Coronary artery (tissue), 2 donors: ENCODE measurements at regions not wholly inside any gene's neighbourhood (a gene's known extent, or its start where the extent isn't known, plus 50 kb on each side); places are given as distances from the start of the nearest gene placed in this dataset.

Source experiments
- DNase-seq: peaks from one replicate; pipeline ENCODE4 v3.0.0-alpha.2; 2017; ENCODE audit warnings: low spot score
- H3K27ac ChIP-seq, 2 donors: fragments of 200-600 bp; sonication (generic); one replicate each; pipeline ENCODE4 v1.5.1; 2016 to 2019
- H3K4me3 ChIP-seq: fragments of 200-600 bp; sonication (generic); 2 replicates; pipeline ENCODE4 v1.5.1; 2016; ENCODE audit warnings: mild to moderate bottlenecking, moderate library complexity
- CTCF ChIP-seq: fragments of 200-600 bp; sonication (generic); IDR thresholded peaks from one replicate; pipeline ENCODE4 v1.5.1; 2019; ENCODE audit warnings: antibody characterized with exemption

GRCh38 chr13:67725999-67726398 is 495.9 kb upstream of the PCDH9 start:
- DNase-seq: no peak
- Histone ChIP-seq H3K27ac (no peak overlapping the region), H3K4me3 (no peak overlapping the region)
- no peak for TF ChIP-seq CTCF

GRCh38 chr13:67713571-67713970 is 483.4 kb upstream of the PCDH9 start:
- Histone ChIP-seq H3K27ac (no peak overlapping the region), H3K4me3 (no peak overlapping the region)
- TF ChIP-seq CTCF: no peak
- DNase-seq: no peak

GRCh38 chr13:67696775-67697174 is 466.6 kb upstream of the PCDH9 start:
- no peak for DNase-seq
- no peak for TF ChIP-seq CTCF
- Histone ChIP-seq H3K4me3 (no peak overlapping the region), H3K27ac (no peak overlapping the region)

- H3K4me3 ChIP-seq: no peak overlapping the region
- no peak for DNase-seq
- no peak overlapping the region for H3K27ac ChIP-seq
- no peak for TF ChIP-seq CTCF
These were observed 434.4 kb upstream of the PCDH9 start for GRCh38 chr13:67664502-67664901.

- Histone ChIP-seq H3K27ac (no peak overlapping the region), H3K4me3 (no peak overlapping the region)
- no peak for DNase-seq
- no peak for TF ChIP-seq CTCF
These were observed 432.9 kb upstream of the PCDH9 start for GRCh38 chr13:67662997-67663396.

GRCh38 chr13:67652887-67653286 is 422.8 kb upstream of the PCDH9 start:
- H3K4me3 ChIP-seq: no peak overlapping the region
- no peak for DNase-seq
- H3K27ac ChIP-seq: no peak overlapping the region
- TF ChIP-seq CTCF: no peak

GRCh38 chr13:67651908-67652465 is 421.9 kb upstream of the PCDH9 start:
- TF ChIP-seq CTCF: no peak
- DNase-seq: no peak
- no peak overlapping the region for H3K4me3 ChIP-seq
- H3K27ac ChIP-seq: no peak overlapping the region
